GM12891 (cell line): ENCODE measurements at regions not wholly inside any gene's neighbourhood (a gene's known extent, or its start where the extent isn't known, plus 50 kb on each side); places are given as distances from the start of the nearest gene placed in this dataset.

Experiments used
- POLR2A ChIP-seq: IDR thresholded peaks from 2 replicates; pipeline ENCODE4 v1.6.1; 2011; ENCODE audit warnings: low read depth, low read length, control low read depth
- POLR2AphosphoS5 ChIP-seq: IDR thresholded peaks from 2 replicates; pipeline ENCODE4 v1.6.1; 2011; ENCODE audit warnings: low read depth, low read length, control low read depth
- SPI1 ChIP-seq: IDR thresholded peaks from 2 replicates; pipeline ENCODE4 v1.6.1; 2011; ENCODE audit warnings: low read depth, low read length, control low read depth

- TF ChIP-seq POLR2AphosphoS5, result no peak
- TF ChIP-seq SPI1, result no peak
- no peak for TF ChIP-seq POLR2A
Observed at GRCh38 chr18:78659057-78659456, 320.6 kb upstream of the SALL3 start.
